Left forelimb (tissue), 1 donor: ENCODE measurements at regions not wholly inside any gene's neighbourhood (a gene's known extent, or its start where the extent isn't known, plus 50 kb on each side); places are given as distances from the start of the nearest gene placed in this dataset.

Source experiments
- DNase-seq: peaks from one replicate; pipeline ENCODE4 v3.0.0-alpha.2; 2018; ENCODE audit warnings: low spot score

DNA sequence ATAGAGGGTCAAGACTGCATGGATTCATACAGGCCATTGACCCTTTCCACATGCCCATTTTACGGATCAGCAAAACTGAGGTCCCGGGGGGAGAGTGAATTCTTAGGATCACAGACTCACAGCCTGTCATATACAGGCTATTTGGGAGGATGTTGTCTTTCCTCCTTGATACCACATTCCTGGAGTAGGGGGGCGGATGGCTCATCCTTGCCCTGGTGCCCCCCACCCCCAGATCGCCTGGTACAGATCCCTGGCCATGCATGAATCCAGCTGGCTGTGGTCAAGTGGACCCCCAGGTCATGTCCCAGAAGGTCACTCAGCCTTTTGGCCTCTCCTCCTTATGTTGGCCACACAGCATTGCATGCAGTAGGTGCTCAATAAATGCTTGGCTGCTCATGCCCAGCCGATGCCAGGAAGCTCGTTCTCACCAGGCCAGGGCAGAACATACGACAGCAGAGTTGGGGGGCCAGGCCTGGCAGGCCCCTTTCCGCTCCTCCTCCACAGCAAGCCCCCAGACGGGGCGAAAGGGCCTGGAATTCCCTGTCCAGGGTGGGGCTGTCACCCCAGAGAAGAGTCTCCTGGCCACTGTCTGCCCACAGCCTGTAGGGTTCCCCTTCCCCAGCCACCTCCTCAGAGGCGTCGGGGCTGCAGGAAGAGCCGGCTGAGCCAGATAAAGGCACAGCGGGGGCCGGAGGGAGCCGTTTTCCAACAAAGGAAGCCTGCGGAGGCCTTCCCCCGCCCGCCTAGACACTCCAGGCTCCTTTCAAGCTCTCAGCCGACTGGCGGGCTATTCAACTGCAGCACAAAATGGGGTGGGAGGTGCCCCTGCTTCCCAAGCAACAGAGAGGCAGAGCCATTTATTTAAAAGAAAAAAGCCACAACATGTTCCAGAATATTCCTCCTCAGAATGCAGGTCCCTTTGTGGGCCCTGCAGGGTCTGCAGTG, 215.7 kb upstream of the CIBAR2 start:
- DNase-seq = no peak

DNA sequence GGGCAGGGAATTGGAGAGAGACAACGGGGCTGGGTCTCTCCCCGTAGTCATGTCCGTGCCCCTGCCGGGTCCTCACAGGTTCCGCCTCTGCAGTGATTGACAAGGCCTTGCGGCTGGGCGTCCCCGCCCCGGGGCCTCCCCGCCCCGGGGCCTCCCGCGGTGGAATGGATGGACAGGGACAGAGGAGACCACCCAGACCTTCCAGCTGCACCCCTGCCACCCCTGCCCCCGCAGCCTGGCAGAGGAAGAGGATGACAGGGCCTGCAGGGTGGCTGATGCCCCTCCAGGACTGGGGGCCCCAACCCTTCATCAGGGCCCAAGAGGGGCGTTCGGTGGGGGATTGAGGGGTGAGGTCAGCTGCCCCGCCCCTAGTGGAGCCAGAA, 216.4 kb upstream of the CIBAR2 start:
- DNase-seq = no peak

DNA sequence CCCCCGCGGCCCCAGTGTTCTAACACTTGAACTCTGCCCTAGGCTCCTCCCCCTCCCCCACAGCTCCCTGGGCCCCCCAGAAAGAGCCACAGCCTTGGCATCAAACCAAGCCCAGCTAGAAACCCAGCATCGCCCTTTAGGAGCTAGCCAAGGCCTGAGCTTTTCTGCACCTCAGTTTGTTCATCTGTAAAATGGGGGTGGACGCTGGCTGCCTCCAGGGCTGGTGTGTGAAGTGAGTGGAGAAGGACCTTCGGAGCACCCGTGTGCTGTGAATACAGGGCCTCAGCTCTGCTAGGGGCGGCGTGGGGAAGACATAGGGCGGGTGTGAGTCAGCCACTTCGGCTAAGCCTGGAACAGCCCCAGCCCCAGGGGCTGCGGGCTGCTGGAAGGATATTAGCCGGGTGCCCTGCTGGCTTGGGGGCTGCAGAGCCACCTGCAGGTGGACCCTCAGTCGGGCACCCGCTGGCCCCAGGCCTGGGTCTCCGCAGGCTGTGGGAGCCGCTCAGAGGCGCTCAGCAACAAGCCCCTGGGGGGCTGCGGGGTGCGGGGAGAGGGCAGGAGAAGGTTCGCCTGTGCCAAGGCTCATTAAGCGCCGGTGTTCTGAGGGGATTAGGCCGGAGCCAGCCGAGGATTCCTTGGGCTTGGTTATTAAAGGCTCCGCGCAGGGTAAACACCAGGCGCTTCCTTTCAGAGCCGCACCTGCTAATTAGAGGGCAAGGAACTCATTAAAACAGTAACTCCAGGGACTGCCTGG, 217.0 kb upstream of the CIBAR2 start:
- DNase-seq = no peak

DNA sequence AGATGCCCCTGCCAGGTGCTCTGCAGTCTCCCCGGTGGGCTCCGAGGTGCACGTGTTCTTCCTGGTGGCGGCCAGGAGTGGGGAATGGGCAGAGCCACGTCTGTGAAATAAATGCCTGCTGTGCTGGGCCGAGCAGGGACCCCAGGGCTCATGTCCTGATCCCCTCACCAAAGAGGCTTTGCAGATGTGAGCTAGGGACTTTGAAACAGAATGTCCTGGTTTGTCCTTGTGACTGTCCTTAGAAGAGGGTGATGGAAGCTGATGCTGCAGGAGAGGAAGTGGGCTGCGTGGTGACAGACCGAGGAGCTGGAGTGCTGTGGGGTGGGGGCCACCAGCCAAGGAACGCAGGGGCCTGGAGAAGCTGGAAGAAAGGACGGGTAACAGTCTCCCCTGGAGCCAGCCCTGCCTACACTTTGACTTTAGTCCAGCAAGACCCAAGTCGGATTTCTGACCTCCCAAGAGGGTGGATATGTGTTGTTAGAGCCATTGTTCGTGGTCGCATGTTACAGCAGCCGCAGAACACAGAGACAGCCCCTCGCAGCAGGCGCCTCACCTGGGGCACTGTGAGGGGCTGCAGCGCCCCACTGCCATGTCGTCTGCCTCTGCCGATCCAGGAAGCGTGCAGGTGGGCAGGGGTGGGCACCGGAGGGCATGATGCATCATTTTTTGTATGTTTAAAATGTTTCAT, 217.9 kb upstream of the CIBAR2 start:
- DNase-seq = no peak

DNA sequence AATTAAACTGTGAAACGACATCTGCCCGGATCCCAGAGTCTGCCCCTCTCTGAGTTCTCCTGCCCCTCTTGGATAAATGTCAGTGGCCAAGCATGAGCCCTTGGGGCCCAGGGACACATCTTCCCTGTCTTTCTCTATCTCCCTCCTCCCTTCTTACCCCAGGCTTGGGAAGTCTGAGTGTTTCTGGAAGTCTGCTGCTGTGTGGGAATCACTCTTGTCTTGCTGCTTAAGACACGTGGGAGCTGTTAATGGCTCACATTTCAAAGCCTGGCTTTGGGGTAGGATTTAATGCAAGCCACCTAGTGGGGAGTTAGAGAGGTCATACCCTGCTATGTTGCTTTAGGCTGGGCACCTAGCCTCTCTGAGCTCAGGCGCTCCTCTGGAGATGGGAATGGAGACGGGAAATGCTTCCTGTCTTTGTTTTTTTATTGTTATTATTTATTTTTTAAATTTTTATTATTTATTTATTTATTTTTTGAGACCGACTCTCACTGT, 218.5 kb upstream of the CIBAR2 start:
- DNase-seq = no peak

DNA sequence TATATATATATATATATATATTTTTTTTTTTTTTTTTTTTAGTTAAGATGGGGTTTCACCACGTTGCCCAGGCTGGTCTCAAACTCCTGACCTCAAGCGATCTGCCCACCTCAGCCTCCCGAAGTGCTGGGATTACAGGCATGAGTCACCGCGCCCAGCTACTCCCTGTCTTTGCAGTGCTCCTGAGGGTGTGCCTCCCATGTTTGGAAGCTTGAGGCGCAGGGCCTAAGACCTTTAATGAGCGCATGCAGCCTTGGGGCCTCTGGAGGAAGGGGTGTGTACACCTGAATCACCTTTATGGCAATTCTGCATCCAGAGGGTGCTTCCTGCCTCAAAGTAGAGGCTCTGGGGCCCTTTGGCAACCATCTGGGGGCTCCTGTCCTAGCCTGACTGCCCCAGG, 219.4 kb upstream of the CIBAR2 start:
- DNase-seq = no peak

DNA sequence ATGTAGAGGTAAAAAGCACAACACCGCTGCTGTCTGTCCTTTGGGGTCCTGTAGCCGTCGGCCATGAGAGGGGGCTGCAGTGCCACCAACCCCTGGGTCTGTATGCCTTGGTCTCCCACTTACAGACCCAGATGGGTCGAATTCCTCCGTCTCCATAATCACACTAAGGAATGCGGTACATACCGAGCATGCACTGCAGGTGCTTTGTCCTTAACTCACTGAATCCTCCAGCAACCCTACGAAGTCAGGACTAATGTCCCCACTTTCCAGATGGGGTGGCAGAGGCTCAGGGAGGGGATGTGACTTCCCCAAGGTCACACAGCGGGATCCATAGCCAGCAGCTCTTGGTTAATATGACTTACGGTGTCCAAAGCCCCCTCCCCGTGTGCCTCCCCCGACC, 219.9 kb upstream of the CIBAR2 start:
- no peak for DNase-seq

DNA sequence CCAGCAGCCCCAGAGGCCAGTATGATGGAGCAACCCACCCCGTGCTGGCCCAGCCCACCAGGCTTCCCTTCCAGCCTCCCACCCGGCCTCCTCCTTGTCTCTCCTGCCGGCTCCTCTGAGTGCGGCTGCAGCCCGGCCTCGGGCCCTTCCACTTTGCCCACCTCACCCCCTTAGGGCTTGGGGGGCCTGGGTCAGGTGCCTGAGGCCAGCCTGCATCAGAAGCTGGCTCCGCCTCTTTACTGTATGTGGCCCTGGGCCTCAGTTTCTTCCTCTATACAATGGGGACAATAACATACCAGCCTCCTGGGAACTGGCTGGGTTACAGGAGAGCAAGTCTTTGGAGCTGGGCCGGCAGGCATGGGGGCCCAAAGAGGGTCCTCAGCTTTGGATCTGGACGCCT, 221.1 kb upstream of the CIBAR2 start:
- DNase-seq = no peak

DNA sequence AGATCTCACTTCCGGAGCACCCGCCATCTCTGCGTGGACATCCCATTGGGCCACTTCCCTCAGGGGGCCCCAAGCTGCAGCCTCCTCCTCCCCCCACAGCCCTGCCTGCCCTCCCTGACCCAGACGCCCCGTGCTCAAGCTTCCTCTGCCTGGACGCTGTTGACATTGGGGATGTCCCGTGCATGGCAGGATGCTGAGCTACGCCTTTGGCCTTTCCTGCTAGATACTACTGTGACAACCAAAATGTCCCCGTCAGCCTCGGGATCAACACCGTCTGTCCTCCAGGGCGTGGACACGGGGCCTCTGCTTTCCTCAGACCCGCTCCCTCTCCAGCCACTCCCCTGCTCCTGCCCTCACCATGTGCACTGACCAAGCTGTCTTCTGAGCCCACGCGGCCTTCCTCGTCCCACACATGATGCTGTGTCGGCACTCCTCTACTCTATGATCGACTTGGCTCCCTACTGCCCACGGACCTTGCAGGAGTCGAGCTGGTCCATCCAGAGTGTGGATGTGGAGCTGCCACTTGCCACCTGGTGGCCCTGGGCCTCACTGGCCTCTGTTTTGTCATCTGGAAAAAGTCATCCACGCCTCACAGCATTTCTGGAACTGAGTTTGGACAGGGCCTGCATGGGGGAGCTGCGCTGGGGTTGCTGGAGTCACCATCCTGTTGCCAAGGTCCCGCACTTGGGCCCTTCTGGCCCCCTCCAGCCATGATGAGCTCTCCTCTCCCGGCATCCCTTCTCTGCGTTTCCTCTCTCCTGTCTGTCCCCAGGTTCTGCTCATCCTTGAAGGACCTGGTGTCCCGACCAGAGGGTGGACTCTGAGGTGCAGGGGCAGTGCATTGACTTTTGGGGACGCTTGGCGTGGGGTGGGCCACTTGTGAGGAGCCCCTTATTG, 221.7 kb upstream of the CIBAR2 start:
- no peak for DNase-seq

DNA sequence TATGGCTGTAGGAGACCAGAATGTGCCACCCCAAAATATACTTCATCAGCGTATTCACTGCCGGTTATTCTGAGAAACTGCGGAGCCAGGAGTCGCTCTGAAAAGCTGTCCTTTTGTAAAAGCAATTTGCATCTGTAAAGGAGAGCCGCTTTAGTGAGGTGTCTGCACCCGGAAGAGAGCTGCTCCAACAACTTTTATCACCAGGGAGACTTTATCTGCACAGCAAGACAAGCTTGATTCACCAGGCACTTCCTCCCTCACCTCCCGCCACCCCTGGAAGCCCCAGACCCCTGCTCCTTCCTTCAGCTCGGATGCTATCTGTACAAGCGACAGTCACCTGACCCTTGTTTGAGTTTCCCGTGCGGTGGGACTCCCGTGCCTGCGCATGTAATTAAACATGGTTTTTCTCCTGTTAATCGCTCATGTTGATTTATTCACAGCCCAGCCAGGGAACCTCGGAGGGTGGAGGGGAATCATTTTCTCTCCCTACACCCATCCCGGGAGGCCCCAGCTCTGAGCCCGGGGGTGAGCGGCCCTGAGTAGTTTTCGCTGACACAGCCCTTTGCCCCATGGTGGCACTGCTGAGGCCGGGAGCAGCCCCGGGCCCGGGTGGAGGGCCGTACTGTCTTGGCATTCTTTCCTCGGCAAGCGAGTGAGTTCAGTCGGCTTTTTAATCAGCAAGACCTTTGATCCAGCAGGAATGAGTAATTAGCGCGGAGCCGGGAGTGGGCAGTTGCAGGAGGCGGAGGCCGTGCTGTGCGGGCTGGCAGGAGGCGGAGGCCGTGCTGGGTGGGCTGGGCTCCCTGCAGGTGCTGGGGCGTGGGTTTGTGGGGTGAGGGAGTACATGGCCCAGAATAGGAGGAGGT, 222.7 kb upstream of the CIBAR2 start:
- no peak for DNase-seq

DNA sequence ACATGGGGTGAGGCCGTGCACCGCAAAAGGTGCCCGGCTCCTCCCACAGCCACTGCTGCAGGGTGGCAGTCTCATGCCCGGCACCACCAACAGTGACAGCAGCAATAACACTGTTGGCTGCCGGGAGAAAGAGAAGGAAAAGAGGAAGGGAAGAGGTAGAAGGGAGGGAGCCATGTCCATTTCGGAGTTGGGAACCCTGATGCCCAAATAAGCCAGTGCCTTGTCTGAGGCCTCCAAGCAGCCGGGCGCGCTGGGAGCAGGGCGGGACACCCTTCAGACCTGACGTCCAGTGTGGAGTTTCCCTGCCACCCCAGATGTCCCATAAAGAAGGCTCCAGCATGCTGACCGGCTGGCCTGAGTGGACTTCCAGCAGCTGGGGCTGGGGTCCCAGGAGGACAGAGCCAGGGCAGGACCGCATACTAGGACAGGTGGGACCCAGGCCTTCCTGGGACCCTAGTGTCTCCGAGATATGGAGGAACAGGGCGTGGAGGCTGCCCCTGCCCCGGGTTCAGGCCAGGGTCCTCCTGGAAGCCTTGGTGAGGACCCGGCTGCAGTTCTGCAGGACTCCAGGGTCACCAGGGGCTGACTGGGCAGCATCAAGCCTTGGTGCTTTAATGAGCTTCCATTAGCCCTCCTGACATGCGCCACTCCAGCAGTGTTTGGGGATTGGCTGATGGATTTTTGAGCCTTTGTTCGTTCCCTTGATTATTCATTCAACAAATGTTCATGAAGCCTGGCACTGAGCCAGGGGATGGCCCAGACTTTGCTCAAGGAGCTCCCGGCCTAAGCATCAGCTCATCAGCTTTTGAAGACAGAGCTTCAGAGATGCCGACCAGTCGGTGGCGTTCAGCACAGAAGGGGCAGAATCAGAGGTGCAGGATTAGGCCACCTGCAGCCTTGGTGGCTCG, 223.6 kb upstream of the CIBAR2 start:
- DNase-seq = no peak

DNA sequence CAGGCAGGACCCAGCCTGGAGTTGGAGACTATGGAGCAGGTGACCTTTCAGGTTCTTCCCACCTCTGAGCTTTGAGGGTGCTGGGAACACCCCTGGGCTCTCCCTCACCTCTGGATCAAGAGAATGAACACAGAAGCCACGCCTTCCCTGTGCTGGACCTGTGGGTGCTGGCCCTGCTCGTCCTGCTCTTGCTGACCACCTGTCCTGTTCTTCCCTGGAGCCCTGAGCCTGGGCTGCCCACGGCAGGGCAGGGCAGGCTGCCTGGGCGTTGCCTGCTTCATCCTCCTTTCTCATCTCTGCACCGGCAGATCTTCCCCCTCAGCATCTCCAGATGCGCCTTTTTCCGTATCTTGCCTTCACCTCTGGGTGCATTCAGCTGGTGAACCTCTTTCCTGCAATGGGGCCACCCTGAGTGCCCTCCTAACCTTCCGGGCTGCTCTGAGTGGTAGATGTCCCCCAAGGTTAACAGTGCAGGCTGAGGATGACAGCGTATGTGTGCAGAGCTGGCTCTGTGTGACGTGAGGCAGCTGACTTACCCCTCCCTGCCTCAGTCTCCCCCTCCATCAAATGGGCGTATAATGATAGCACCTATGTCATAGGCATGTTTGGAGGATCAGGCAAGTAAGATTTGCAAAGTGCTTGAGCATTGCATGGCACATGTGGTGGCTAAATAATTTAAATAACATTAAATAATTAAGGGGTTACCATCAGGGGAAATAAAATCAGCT, 225.8 kb upstream of the CIBAR2 start:
- DNase-seq = no peak

DNA sequence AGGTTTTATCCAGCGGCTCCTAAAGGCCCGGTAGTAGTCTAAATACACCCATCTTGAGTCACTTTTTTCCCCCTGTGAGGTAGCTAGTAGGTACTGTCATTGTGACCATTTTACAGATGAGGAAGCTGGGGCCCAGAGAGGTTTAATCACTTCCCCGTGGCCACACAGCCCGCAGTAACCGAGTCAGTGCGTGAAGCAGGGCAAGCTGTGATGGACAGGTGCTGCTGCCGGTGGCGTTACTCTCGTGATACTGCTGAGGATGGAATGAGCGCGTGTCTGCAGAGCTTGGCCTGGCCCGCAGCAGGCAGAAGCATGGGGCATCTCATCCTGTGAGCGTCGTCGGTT, 226.3 kb upstream of the CIBAR2 start:
- no peak for DNase-seq

DNA sequence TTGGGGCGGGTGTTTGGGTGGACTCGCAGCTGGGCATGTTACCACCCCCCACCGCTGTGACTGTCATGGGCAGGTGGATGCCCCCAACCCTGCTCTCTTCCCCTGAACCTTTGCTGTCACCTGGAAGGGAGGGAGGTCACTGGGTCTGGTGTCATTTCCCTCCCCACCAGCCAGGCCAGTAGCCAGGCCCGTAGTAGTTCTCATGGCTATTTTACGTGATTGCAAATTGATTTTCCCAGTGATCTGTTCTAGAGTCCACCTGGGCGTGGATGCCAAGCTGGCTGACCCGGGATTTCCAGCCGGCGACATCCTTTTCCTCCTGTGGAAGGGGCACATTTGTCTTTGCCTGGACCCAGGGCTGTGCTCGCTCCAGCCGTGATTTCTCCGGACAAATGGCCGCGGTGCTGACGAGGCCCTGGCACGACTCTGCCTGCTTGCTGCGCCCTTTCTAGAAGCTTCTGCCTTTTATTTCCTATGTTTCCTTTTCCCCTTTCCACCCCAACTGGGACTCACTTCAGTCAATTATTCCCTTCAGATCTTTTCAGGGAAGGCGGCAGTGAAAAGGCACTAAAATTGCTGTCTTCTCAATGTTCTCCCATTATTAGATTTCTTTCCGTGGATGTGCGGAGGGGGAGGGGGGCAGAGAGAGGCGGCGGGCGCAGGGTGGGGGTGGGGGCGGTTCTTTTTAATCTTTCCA, 226.9 kb upstream of the CIBAR2 start:
- DNase-seq = no peak

DNA sequence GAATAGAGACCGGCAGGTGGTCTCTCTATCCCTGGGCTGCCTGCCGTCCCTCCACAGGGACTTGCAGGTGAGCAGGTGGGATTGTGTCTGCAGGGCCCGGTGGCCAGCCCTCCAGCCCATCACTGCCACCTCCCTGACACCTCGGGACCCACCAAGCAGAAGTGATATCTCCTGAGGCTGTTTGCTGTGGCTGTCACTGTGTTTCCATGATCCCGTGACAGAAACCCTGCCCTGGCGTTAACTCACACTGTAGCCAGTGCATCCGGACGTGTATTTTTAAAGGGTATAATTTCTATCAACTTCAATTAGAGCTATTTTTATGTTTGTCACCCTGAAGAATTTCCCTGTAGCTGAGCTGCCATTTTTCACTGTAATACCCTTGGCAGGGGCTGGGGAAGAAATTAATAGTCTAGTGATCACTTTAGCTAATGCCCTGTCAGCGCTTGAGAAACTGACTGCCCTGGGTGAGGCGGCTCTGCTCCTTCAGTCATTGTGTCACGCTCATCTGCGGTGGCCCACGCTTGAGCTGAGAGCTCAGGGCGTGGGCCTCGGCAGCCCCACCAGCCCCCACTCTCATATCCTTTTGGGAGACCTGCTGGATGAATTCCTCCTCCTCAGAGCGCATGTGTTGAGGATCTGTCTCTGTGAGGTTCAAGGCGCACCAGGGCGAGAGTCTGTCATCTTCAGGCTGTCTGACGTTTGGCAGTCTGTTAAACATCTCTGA, 229.9 kb upstream of the CIBAR2 start:
- no peak for DNase-seq

DNA sequence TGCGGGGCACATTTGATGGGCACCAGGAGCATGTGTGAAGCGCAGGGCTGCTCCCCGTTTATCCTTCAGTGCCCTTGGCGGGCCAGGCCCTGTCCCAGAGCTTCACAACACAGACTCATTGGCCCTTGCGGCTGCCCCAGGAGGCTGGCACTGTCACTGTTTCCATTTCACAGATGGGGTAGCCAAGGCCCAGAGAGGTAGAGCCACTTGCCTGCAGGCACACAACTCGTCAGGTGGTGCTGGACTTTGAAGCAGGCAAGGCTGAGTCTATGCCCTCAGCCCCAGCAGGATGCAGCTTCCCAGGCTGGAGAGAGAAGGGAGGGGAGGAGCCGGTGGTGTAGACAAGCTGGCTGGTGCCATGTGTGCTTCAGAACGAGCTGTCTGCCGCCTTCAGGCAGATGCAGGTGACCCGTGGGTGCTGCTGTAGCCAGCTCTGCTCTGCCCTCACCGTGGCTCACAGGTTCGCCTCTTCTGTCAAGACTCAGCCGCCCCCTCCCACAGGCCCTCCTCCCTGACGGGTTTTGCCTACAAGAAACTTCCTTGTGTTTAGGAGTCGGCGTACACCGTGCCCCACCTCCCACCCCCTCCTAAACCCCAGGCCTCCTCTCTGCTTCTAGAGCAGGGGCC, 232.3 kb upstream of the CIBAR2 start:
- no peak for DNase-seq

DNA sequence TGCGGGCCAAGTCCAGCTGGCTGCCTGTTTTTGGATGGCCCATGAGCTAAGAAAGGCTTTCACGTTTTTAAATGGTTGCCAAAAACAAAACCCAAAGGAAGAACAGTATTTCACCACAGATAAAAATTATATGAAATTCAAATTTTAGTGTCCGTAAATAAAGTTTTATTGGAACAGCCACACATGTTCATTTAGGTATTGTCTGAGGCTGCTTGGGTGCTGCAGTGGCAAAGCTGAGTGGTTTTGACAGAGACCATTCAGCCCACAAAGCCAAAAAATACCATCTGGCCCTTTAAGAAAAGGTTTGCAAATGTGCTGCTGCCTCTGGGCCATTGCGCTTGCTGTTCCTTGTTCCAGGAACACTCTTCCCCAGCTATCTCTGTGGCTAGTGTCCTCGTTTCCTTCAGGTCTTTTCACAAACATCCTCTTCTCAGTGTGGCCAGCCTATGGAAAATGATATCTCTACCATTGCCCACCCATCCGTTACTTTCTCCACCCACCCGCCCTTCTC, 232.9 kb upstream of the CIBAR2 start:
- no peak for DNase-seq
